Neuron (in vitro differentiated cells): ENCODE measurements at regions not wholly inside any gene's neighbourhood (a gene's known extent, or its start where the extent isn't known, plus 50 kb on each side); places are given as distances from the start of the nearest gene placed in this dataset.
"Not testable (repeated sequence)": the region's sequence is repeated elsewhere in the genome, so short reads cannot be mapped to it uniquely, and the experiment has no call there.

Experiments
- H2AFZ ChIP-seq: one replicate; pipeline ENCODE4 v1.6.1; 2013; ENCODE audit warnings: low read depth, mild to moderate bottlenecking, inconsistent platforms, low read length, moderate library complexity
- H3K27me3 ChIP-seq: one replicate; pipeline ENCODE4 v1.6.1; 2013; ENCODE audit warnings: low read length; ENCODE audit not compliant: insufficient read depth
- H3K36me3 ChIP-seq: one replicate; pipeline ENCODE4 v1.6.1; 2013; ENCODE audit warnings: low read length; ENCODE audit not compliant: insufficient read depth
- H3K4me1 ChIP-seq: one replicate; pipeline ENCODE4 v1.6.1; 2013; ENCODE audit warnings: low read length; ENCODE audit not compliant: insufficient read depth
- H3K4me3 ChIP-seq: 2 replicates; pipeline ENCODE4 v1.5.1; 2013; ENCODE audit warnings: mild to moderate bottlenecking, low read length, moderate library complexity
- H3K9me3 ChIP-seq: one replicate; pipeline ENCODE4 v1.6.1; 2013; ENCODE audit warnings: low read length

- not testable (repeated sequence) for H3K36me3 ChIP-seq, H3K4me3 ChIP-seq, H3K4me1 ChIP-seq
Observed at GRCh38 chr17:18546514-18547398, 70.2 kb downstream of the LGALS9C start.

DNA sequence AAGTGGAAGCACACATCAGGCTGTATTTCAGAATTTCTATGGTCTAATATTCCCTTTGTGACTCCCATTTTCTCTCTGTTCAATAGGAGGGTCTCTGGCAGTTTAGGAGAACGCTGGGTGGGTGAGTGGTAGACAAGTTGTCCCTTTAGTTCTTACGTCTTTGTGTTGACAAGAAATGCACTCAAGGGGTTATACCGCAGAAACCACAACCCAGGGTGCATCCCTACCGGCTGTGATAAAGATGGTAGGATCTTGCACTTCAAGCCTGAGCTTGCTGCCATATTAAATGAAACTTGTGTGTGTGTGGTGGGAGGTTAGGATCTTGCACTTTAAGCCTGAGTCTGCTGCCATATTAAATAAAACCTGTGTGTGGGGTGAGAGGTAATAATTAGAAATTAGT is 80.5 kb downstream of the LGALS9C start:
- not testable (repeated sequence) for H3K27me3 ChIP-seq, H3K9me3 ChIP-seq, H3K36me3 ChIP-seq, H2AFZ ChIP-seq, H3K4me1 ChIP-seq, H3K4me3 ChIP-seq

More at GRCh38 chr17:18546514-18547398, 70.2 kb downstream of the LGALS9C start:
- not testable (repeated sequence) for H3K27me3 ChIP-seq, H3K9me3 ChIP-seq, H2AFZ ChIP-seq

- H3K27me3 ChIP-seq, H3K36me3 ChIP-seq, H3K9me3 ChIP-seq, H3K4me1 ChIP-seq, H3K4me3 ChIP-seq, H2AFZ ChIP-seq: not testable (repeated sequence)
Observed at GRCh38 chr17:18563381-18564098, 80.7 kb downstream of the TBC1D28 start.

DNA sequence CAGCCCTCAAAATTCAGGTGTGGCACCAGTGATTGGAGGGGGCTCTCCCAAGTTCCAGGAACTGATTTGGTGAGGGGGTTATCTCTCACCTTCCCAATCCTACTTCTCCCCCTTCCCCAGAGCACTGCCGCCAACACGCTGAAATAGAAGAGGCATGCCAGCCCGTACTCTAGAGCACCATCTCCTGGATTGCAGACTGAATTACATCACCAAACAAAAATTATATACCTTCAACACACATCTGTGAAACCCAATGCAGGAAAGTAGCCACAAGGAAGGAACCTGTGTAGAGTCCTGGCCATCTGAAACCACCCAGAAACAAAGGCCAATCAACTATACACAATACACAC is 80.1 kb downstream of the TBC1D28 start:
- not testable (repeated sequence) for H2AFZ ChIP-seq, H3K36me3 ChIP-seq, H3K4me1 ChIP-seq, H3K27me3 ChIP-seq, H3K9me3 ChIP-seq, H3K4me3 ChIP-seq

GRCh38 chr17:18568108-18568995 is 75.8 kb downstream of the TBC1D28 start:
- not testable (repeated sequence) for H3K9me3 ChIP-seq, H3K4me3 ChIP-seq, H3K27me3 ChIP-seq, H3K36me3 ChIP-seq
- Histone ChIP-seq H2AFZ (peak overlapping the region; percentile 26), H3K4me1 (peaks cover 15% of the 10 kb centered on the region)

- not testable (repeated sequence) for H3K27me3 ChIP-seq, H3K4me3 ChIP-seq, H3K9me3 ChIP-seq, H3K36me3 ChIP-seq
- Histone ChIP-seq H2AFZ (peak overlapping the region; percentile 26), H3K4me1 (peaks cover 15% of the 10 kb centered on the region)
Observed at GRCh38 chr17:18569489-18569913, 74.7 kb downstream of the TBC1D28 start.

DNA sequence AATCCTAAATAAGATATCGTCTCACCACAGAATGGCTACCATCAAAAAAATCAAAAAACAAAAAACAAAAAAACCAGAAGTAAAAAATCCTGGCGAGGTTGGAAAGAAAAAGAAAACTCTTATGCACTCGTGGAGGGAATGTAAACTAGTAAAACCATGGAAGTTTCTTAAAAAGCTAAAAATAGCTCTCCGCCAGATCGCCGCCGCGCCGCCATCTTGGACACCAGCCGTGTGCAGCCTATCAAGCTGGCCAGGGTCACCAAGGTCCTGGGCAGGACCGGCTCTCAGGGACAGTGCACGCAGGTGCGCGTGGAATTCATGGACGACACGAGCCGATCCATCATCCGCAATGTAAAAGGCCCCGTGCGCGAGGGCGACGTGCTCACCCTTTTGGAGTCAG is 71.7 kb downstream of the TBC1D28 start:
- not testable (repeated sequence) for H3K4me3 ChIP-seq, H3K9me3 ChIP-seq, H3K36me3 ChIP-seq, H2AFZ ChIP-seq, H3K27me3 ChIP-seq
- peaks cover 15% of the 10 kb centered on the region for H3K4me1 ChIP-seq

DNA sequence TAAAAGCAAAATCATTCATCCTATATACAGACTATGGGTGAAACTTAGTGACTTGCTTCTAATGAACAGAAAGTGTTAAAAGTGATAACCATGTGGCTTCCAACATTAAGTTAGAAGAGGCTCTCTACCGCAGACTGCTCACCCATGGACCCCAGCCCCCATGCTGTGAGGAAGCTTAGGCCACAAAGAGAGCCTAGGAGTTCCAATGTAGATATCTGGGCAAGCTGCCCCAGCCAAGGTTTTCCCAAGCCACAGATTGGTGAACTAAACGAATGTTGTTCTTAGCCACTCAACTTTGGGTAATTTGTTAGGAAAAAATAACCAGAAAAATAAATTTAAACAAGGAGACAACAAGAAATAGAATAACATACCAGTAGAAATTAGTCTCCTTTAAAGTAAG is 70.1 kb downstream of the TBC1D28 start:
- H3K4me1 ChIP-seq, H2AFZ ChIP-seq, H3K36me3 ChIP-seq, H3K9me3 ChIP-seq, H3K27me3 ChIP-seq, H3K4me3 ChIP-seq: not testable (repeated sequence)
